Epithelial cell of proximal tubule (primary cell): ENCODE measurements at regions not wholly inside any gene's neighbourhood (a gene's known extent, or its start where the extent isn't known, plus 50 kb on each side); places are given as distances from the start of the nearest gene placed in this dataset.

Source experiments
- DNase-seq: peaks from one replicate; pipeline ENCODE4 v3.0.0-alpha.2; 2011; ENCODE audit warnings: low read depth
- H3K4me3 ChIP-seq: 2 replicates; pipeline ENCODE4 v1.5.1; 2011; ENCODE audit warnings: low read depth, mild to moderate bottlenecking, low read length
- TF ChIP-seq, protein P1 (sequence below): conservative IDR thresholded peaks from 2 replicates; pipeline ENCODE4 v1.5.1; 2012; ENCODE audit warnings: low read depth, mild to moderate bottlenecking, low read length

DNA sequence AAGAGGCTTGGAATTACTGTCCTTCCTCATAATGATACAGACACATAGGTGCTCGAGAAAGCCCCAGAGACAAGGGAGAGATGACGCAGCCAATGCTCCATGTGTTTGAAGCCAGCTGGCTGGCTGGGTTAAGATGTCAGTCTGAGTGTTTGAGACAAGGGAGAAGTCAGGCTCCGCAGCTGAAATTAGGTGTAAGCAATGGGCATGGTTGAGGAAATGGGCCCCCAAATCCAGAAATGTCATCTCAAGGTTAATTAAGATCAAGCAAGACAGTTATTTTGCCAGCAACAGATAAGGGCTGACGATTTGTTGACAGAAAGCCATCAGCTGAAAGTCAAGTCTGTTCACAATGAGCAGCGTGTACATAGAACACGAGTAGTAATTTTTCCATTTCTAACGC is 713.4 kb downstream of the IRX1 start:
- no peak for DNase-seq
- TF ChIP-seq, protein P1, sequence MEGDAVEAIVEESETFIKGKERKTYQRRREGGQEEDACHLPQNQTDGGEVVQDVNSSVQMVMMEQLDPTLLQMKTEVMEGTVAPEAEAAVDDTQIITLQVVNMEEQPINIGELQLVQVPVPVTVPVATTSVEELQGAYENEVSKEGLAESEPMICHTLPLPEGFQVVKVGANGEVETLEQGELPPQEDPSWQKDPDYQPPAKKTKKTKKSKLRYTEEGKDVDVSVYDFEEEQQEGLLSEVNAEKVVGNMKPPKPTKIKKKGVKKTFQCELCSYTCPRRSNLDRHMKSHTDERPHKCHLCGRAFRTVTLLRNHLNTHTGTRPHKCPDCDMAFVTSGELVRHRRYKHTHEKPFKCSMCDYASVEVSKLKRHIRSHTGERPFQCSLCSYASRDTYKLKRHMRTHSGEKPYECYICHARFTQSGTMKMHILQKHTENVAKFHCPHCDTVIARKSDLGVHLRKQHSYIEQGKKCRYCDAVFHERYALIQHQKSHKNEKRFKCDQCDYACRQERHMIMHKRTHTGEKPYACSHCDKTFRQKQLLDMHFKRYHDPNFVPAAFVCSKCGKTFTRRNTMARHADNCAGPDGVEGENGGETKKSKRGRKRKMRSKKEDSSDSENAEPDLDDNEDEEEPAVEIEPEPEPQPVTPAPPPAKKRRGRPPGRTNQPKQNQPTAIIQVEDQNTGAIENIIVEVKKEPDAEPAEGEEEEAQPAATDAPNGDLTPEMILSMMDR: no peak
- H3K4me3 ChIP-seq: no peak overlapping the region

DNA sequence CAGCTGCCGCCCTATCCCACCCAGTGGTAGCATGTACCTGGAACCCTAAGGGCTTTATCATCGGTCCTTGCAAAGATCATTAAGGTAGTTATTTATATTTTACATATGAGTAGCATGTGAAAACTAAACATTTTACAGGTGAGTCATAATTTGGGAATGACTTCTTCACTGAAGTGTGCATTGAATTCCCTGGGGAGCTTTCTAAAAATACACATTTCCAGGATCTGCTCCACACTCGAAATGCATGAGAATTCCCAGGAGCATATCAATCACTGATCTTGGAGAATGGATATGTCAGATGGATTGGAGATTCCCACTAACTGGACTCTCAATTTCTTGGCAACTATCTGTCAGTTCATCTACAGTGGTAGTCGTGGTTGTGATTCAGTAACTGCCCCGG is 717.5 kb downstream of the IRX1 start:
- no peak overlapping the region for H3K4me3 ChIP-seq
- DNase-seq: no peak
- TF ChIP-seq, protein P1: no peak

DNA sequence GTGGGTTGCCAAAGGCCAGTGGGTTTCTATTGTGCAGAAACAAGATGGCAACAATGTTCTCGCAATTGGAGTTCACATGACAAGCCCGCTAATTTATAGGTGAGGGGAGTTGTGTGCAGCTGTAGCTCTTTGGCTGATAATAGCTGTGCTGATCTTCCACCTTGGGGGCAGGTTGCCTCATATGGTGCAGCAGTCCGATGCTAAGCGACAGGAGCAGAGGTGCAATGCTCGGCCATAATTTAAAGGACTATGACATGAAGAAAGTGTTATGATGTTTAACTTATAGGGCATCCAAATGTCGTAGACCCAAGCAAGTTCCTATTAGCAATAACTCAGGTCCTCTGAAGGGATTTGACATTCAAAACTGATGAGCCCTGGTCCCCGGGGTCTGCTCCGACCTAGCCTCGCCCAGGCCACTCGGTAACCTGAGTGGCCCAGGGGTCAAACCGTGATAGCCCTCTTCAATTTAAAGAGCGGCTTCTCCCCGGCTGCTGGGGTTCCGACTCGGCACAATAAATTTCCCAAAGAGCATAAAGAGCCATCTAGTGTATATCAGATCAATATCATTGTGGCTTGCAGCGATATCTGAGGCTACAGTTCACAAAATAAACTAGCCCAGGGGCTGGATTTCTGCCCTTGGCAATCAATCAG is 724.0 kb downstream of the IRX1 start:
- TF ChIP-seq, protein P1: no peak

DNA sequence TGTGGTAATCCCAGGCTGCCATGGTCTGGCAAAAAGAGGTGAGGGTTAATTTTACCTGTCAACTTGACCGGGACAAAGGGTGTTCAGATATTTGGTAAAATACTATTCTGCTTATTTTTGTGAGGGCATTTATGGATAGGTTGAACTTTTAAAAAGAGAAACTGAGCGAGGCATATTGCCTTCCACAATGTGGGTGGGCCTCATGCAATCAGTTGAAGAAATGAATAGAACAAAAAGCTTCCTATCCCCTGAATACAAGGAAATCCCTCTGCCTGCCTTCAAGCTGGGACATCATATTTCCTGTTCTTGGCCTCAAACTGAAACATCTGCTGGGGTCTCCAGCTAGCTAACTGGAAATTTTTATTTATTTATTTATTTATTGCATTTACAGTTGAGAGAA is 734.7 kb downstream of the IRX1 start:
- no peak overlapping the region for H3K4me3 ChIP-seq
- TF ChIP-seq, protein P1: no peak
- no peak for DNase-seq

More for the DNA sequence above, 724.0 kb downstream of the IRX1 start:
- no peak overlapping the region for H3K4me3 ChIP-seq
- no peak for DNase-seq

DNA sequence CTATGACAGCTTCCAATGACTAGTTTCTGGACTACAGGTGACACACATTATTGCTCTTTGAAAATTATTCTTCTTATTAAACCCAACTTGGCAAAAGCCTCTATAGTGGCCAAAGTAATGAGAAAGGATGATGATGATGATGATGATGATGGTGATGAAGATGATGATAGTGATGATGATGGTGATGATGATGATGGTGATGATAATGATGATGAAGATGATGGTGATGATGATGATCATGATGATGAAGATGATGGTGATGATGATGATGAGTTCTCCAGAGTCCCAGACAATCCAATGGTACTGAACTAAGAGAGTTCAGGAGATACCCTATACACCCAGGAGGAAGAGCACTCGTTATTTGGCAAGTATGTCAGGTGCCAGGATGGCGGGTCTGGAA is 739.4 kb downstream of the IRX1 start:
- no peak for DNase-seq
- no peak overlapping the region for H3K4me3 ChIP-seq
- TF ChIP-seq, protein P1: no peak

DNA sequence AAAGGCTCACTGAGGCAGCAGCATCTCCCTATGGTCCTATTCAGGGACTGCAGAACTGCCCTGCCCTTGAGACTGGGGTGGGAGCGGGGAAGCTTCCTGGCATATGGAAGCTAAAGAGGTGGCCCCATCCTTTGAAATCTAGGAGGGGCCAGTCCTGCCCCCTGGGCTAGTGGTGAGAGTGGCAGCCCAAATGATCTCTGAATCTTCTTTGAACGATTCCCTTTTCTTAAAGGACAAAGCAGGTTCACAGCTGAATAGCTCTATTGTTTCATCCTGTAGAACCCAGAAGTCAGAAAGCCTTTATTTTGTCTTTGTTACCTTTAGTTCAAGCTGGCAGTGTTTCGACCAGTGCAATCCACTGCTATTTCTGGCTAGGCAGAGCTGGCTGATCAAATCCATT is 741.9 kb downstream of the IRX1 start:
- no peak overlapping the region for H3K4me3 ChIP-seq
- TF ChIP-seq, protein P1: no peak
- DNase-seq: no peak

DNA sequence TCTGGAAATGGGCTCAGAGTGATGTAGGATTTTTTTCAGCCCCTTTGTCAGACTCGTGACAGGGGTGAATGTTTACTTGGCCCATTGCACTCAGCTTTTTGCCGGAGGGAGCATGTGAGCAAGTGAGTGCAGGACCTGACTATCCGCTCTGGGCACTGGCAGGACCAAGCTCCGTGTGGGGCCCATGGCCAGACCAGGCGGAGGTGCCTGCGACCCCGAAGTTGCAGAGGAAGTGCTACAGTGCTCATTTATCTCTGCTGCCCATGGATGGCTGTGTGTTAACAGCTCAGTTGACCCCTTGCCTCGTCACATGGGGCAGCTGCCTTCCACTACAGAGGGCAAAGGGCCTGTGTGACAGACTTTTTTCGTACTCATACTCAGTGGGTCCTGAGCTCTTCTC is 744.3 kb downstream of the IRX1 start:
- TF ChIP-seq, protein P1: no peak

More for the DNA sequence above, 744.3 kb downstream of the IRX1 start:
- DNase-seq: no peak
- no peak overlapping the region for H3K4me3 ChIP-seq
